ENCODE measurements at regions not wholly inside any gene's neighbourhood (a gene's known extent, or its start where the extent isn't known, plus 50 kb on each side); places are given as distances from the start of the nearest gene placed in this dataset.

GRCh38 chr1:113199760-113200455, 126.9 kb downstream of the LRIG2 start:
- Histone ChIP-seq H3K4me3 (ENCODE audit: low read depth in 1 of 3, low read length in 3 of 3) (no peak overlapping the region), H3K4me1 (ENCODE audit: control insufficient read depth in 4 of 4, insufficient read depth in 4 of 4, low read length in 3 of 4) (no peaks in the 10 kb centered on the region), H3K27me3 (ENCODE audit: control insufficient read depth in 4 of 4, insufficient read depth in 4 of 4, low read length in 3 of 4) (no peaks in the 10 kb centered on the region), H3K36me3 (ENCODE audit: control insufficient read depth in 4 of 4, insufficient read depth in 3 of 4, low read depth in 1 of 4, low read length in 3 of 4) (no peaks in the 10 kb centered on the region), H3K9me3 (ENCODE audit: control insufficient read depth in 4 of 4, low read length in 3 of 4) (no peaks in the 10 kb centered on the region), H3K27ac (ENCODE audit: low read depth in 1 of 2, low read length in 2 of 2) (no peak overlapping the region), H3K9ac (ENCODE audit: low read depth in 1 of 2, low read length in 2 of 2) (no peak overlapping the region)
- no peak for DNase-seq (ENCODE audit: low spot score)
- WGBS, result 65% methylated on average over 8 of the region's 8 CpGs
- TF ChIP-seq HNF4A (conservative IDR thresholded peaks at IDR 0.05) (no peak), SP1 (IDR thresholded peaks at IDR 0.05) (no peak), REST (IDR thresholded peaks at IDR 0.05) (no peak), HNF4G (IDR thresholded peaks at IDR 0.05) (no peak), EGR1 (IDR thresholded peaks at IDR 0.05; ENCODE audit: low read depth in 2 of 2) (no peak), FOXA2 (IDR thresholded peaks at IDR 0.05) (no peak), FOXA1 (IDR thresholded peaks at IDR 0.05) (no peak), TAF1 (conservative IDR thresholded peaks at IDR 0.05) (no peak), GABPA (IDR thresholded peaks at IDR 0.05 in 1 of 2, conservative IDR thresholded peaks at IDR 0.05 in 1 of 2) (no peak), JUND (IDR thresholded peaks at IDR 0.05) (no peak), NR2F2 (IDR thresholded peaks at IDR 0.05) (no peak), CTCF (IDR thresholded peaks at IDR 0.05; ENCODE audit: low read depth, low read length, missing input control) (no peak), RAD21 (IDR thresholded peaks at IDR 0.05) (no peak), YY1 (IDR thresholded peaks at IDR 0.05) (no peak), RXRA (IDR thresholded peaks at IDR 0.05) (no peak)
- TF ChIP-seq, protein P1, sequence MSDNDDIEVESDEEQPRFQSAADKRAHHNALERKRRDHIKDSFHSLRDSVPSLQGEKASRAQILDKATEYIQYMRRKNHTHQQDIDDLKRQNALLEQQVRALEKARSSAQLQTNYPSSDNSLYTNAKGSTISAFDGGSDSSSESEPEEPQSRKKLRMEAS (IDR thresholded peaks at IDR 0.05), result no peak
- TF ChIP-seq, protein P2, sequence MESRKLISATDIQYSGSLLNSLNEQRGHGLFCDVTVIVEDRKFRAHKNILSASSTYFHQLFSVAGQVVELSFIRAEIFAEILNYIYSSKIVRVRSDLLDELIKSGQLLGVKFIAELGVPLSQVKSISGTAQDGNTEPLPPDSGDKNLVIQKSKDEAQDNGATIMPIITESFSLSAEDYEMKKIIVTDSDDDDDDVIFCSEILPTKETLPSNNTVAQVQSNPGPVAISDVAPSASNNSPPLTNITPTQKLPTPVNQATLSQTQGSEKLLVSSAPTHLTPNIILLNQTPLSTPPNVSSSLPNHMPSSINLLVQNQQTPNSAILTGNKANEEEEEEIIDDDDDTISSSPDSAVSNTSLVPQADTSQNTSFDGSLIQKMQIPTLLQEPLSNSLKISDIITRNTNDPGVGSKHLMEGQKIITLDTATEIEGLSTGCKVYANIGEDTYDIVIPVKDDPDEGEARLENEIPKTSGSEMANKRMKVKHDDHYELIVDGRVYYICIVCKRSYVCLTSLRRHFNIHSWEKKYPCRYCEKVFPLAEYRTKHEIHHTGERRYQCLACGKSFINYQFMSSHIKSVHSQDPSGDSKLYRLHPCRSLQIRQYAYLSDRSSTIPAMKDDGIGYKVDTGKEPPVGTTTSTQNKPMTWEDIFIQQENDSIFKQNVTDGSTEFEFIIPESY (IDR thresholded peaks at IDR 0.05), result no peak
- TF ChIP-seq, protein P3, sequence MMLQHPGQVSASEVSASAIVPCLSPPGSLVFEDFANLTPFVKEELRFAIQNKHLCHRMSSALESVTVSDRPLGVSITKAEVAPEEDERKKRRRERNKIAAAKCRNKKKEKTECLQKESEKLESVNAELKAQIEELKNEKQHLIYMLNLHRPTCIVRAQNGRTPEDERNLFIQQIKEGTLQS (IDR thresholded peaks at IDR 0.05), result no peak
